ENCODE measurements at regions not wholly inside any gene's neighbourhood (a gene's known extent, or its start where the extent isn't known, plus 50 kb on each side); places are given as distances from the start of the nearest gene placed in this dataset.

DNA sequence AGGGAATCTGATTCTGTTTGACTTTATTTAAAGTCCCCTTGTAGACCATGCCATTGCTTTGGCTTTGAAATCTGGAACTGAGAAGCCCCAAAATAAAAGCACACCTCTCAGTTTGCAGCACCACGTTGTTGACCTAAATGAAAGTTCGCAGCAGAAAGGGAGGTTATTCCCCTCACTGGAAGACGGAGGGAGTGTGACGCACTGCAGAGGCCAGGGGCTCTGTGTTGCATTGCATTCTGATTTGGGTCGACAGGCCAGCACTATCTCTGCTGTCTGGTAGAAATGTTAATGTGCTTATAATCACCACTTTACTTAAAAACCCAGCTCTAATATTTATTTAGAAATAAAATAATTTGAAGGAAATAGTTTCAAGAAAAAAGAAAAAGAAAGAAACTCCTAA, 675.2 kb upstream of the NR5A2 start:
- DNase-seq (ENCODE audit: low read depth) = no peak
- TF ChIP-seq CTCF (IDR thresholded peaks at IDR 0.05; ENCODE audit: insufficient read depth, low read depth, low read length, missing control alignments) = no peak
- no peak overlapping the region for H3K4me3 ChIP-seq (ENCODE audit: low read depth, low read length)

GRCh38 chr1:199353906-199354305, 673.6 kb upstream of the NR5A2 start:
- no peak for DNase-seq (ENCODE audit: low read depth)
- no peak for TF ChIP-seq CTCF (IDR thresholded peaks at IDR 0.05; ENCODE audit: insufficient read depth, low read depth, low read length, missing control alignments)
- no peak overlapping the region for H3K4me3 ChIP-seq (ENCODE audit: low read depth, low read length)

DNA sequence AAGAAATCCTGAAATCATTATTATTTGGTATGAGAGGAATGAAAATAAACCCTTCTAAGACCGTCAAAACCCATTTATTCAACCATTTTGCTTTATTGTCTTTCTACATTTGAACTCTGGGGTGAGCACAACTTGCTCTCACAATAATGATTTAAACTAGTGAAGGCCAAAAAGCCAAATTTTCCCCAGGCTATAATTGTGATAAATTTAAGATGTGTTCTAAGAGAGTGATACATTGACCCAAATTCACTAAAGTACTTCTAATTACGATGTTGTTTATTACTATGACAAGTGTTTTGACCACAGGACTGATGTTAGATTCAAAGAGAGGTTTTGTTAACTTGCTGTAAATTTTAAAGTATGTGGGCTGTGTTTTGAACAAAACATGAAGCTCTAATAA, 670.9 kb upstream of the NR5A2 start:
- no peak for DNase-seq (ENCODE audit: low read depth)

DNA sequence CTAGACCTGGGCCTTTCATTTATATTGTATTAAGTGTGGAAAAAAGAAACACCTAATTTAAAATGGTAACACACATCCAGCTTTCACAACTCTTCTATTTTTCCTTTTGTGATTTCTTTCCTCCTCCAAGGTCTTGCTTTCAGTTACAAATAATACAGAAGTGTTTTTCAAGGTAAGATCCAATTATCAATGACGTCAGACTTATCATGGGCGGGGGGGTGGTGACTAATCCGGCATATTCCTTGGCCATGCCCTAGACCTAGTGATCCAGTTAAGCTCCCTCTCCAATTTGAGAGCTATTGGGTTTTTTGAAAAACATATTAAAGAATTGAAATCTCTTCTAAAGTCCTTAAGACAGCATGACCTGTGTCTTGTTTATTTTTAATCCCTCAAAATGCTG, 669.9 kb upstream of the NR5A2 start:
- no peak for DNase-seq (ENCODE audit: low read depth)
- TF ChIP-seq CTCF (IDR thresholded peaks at IDR 0.05; ENCODE audit: insufficient read depth, low read depth, low read length, missing control alignments) = no peak
- H3K4me3 ChIP-seq (ENCODE audit: low read depth, low read length) = no peak overlapping the region

More for the DNA sequence above, 670.9 kb upstream of the NR5A2 start:
- TF ChIP-seq CTCF (IDR thresholded peaks at IDR 0.05; ENCODE audit: insufficient read depth, low read depth, low read length, missing control alignments) = no peak
- H3K4me3 ChIP-seq (ENCODE audit: low read depth, low read length) = no peak overlapping the region

DNA sequence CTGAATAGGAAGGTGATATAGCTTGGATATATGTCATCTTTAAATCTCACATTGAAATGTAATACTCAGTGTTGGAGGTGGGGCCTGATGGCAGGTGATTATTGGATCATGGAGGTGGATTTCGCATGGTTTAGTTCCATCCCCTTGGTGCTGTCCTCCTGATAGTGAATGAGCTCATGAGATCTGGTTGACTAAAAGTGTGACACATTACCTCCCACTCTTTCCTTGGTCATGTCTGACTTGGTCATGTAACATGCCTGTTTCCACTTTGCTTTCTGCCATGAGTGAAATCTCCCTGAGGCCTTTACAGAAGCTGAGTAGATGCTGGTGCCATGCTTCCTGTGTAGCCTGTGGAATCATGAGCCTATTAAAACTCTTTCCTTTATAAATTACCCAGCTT, 664.5 kb upstream of the NR5A2 start:
- TF ChIP-seq CTCF (IDR thresholded peaks at IDR 0.05; ENCODE audit: insufficient read depth, low read depth, low read length, missing control alignments) = no peak
- DNase-seq (ENCODE audit: low read depth) = no peak
- H3K4me3 ChIP-seq (ENCODE audit: low read depth, low read length) = no peak overlapping the region

DNA sequence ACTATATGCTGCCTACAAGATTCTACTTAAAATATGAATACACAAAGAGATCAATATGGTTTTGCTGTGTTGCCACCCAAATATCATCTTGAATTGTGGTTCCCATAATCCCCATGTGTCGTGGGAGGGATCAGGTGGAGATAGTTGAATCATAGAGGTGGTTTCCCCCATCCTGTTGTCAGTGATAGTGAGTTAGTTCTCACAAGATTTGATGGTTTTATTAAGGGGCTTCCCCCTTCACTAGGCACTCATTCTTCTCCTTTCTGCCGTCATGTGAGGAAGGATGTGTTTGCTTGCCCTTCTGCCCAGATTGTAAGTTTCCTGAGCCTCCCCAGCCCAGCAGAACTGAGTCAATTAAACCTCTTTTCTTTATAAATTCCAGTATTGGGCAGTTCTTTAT, 654.4 kb upstream of the NR5A2 start:
- no peak for TF ChIP-seq CTCF (IDR thresholded peaks at IDR 0.05; ENCODE audit: insufficient read depth, low read depth, low read length, missing control alignments)
- no peak overlapping the region for H3K4me3 ChIP-seq (ENCODE audit: low read depth, low read length)
- no peak for DNase-seq (ENCODE audit: low read depth)

GRCh38 chr1:199377211-199377610, 650.3 kb upstream of the NR5A2 start:
- DNase-seq (ENCODE audit: low read depth) = no peak
- H3K4me3 ChIP-seq (ENCODE audit: low read depth, low read length) = no peak overlapping the region
- TF ChIP-seq CTCF (IDR thresholded peaks at IDR 0.05; ENCODE audit: insufficient read depth, low read depth, low read length, missing control alignments) = no peak

All from GM12865 (cell line).